Endothelial cell of umbilical vein (primary cell): ENCODE measurements at regions not wholly inside any gene's neighbourhood (a gene's known extent, or its start where the extent isn't known, plus 50 kb on each side); places are given as distances from the start of the nearest gene placed in this dataset.

ENCODE experiments used
- BruUV-seq: library from RNA; stranded (reverse); fragments of 400-500 nt; replicated peaks from 2 replicates; lab custom pipeline; 2021; lab: Mats Ljungman, UMichigan
- CTCF ChIA-PET: fragments of 300-600, 350-600 bp; sonication (Branson Sonifier 250); formaldehyde crosslinking; loops from one replicate; lab custom pipeline; 2021; ENCODE audit warnings: antibody characterized with exemption, inconsistent platforms; lab: Charles Lee
- POLR2A ChIA-PET: fragments of 300-600, 350-600 bp; sonication (Branson Sonifier 250); formaldehyde crosslinking; loops from one replicate; lab custom pipeline; 2021; ENCODE audit warnings: antibody characterized with exemption, inconsistent platforms; lab: Charles Lee
- DNase-seq: peaks from one replicate; pipeline ENCODE4 v3.0.0-alpha.2; 2011; ENCODE audit warnings: low read depth, low spot score
- FAIRE-seq: peaks from 2 replicates; lab custom pipeline; 2011; peaks lifted over from hg19 to GRCh38; lab: Jason Lieb, UNC
- H2AFZ ChIP-seq: 2 replicates; pipeline ENCODE4 v1.6.0; 2012; ENCODE audit warnings: low read depth, low read length, control low read depth, inconsistent platforms
- H3K27ac ChIP-seq: 2 replicates; pipeline ENCODE4 v1.5.1; 2011; ENCODE audit warnings: low read depth, mild to moderate bottlenecking, control low read depth, low read length, moderate library complexity; ENCODE audit not compliant: insufficient read depth
- H3K27me3 ChIP-seq, 2 experiments: 2 replicates each; pipeline versions ENCODE4 v1.6.0 to v1.6.1; 2011; ENCODE audit warnings: low read length in 2 of 2, mixed read lengths in 1 of 2; ENCODE audit not compliant: control insufficient read depth in 2 of 2, insufficient read depth in 2 of 2
- H3K36me3 ChIP-seq, 2 experiments: 2 replicates in 1 of 2; 3 replicates in 1 of 2; pipeline ENCODE4 v1.5.1; 2011; ENCODE audit warnings: low read length in 2 of 2, mild to moderate bottlenecking in 1 of 2, moderate library complexity in 1 of 2; ENCODE audit not compliant: control insufficient read depth in 2 of 2, insufficient read depth in 2 of 2; ENCODE audit errors: extremely low read depth in 1 of 2
- H3K4me1 ChIP-seq: 3 replicates; pipeline ENCODE4 v1.5.1; 2011; ENCODE audit warnings: mild to moderate bottlenecking, low read length; ENCODE audit not compliant: control insufficient read depth, insufficient read depth; ENCODE audit errors: extremely low read depth
- H3K4me2 ChIP-seq: 2 replicates; pipeline ENCODE4 v1.6.1; 2011; ENCODE audit warnings: low read length, control low read depth, mixed read lengths; ENCODE audit not compliant: insufficient read depth
- H3K4me3 ChIP-seq, 3 experiments: fragments of 200-600 bp in 1 of 3; sonication (generic), shearing (Covaris generic) in 1 of 3; replicated peaks in 1 of 3; 2 replicates each; pipeline ENCODE4 v1.5.1; 2011 to 2016; ENCODE audit warnings: control low read depth in 3 of 3, low read length in 3 of 3, mild to moderate bottlenecking in 2 of 3, inconsistent platforms in 1 of 3, low read depth in 1 of 3, moderate library complexity in 1 of 3; ENCODE audit not compliant: insufficient read depth in 1 of 3
- H3K79me2 ChIP-seq: 2 replicates; pipeline ENCODE4 v1.6.0; 2012; ENCODE audit warnings: low read length, inconsistent platforms; ENCODE audit not compliant: control insufficient read depth, insufficient read depth
- H3K9ac ChIP-seq: replicated peaks from 2 replicates; pipeline ENCODE3; 2011; ENCODE audit warnings: low read length, control low read depth; ENCODE audit not compliant: insufficient read depth; ENCODE audit errors: extremely low read depth
- H3K9me1 ChIP-seq: replicated peaks from 3 replicates; pipeline ENCODE4 v1.6.0; 2011; ENCODE audit warnings: mild to moderate bottlenecking, low read length; ENCODE audit not compliant: control insufficient read depth, insufficient read depth; ENCODE audit errors: extremely low read depth
- H3K9me3 ChIP-seq: replicated peaks from 2 replicates; pipeline ENCODE4 v1.5.1; 2012; ENCODE audit warnings: low read length, inconsistent platforms; ENCODE audit not compliant: control insufficient read depth, insufficient read depth
- H4K20me1 ChIP-seq: replicated peaks from 2 replicates; pipeline ENCODE3; 2011; ENCODE audit warnings: mild to moderate bottlenecking, low read length; ENCODE audit not compliant: control insufficient read depth, insufficient read depth; ENCODE audit errors: extremely low read depth
- FOS ChIP-seq: IDR thresholded peaks from 2 replicates; pipeline ENCODE4 v1.6.1; 2011; ENCODE audit warnings: mild to moderate bottlenecking, low read length, moderate library complexity, borderline replicate concordance; ENCODE audit not compliant: insufficient read depth
- JUN ChIP-seq: IDR thresholded peaks from 2 replicates; pipeline ENCODE4 v1.6.1; 2011; ENCODE audit warnings: borderline replicate concordance, low read depth; ENCODE audit not compliant: insufficient read length, insufficient read depth
- MYC ChIP-seq: IDR thresholded peaks from one replicate; pipeline ENCODE4 v1.6.1; 2011; ENCODE audit warnings: mild to moderate bottlenecking, low read depth, low read length
- POLR2A ChIP-seq: IDR thresholded peaks from 2 replicates; pipeline ENCODE4 v1.6.1; 2012; ENCODE audit warnings: low read depth, mild to moderate bottlenecking, control low read depth, low read length
- POLR2AphosphoS5 ChIP-seq: IDR thresholded peaks from 2 replicates; pipeline ENCODE4 v1.6.1; 2012; ENCODE audit warnings: low read depth, mild to moderate bottlenecking, control low read depth, low read length, moderate library complexity; ENCODE audit not compliant: insufficient read depth
- dilution Hi-C: fragments of 300-500 bp; cut with MboI; formaldehyde crosslinking; loops from one replicate; pipeline ENCODE4 v1.15.0; 2019; ENCODE audit warnings: low sequenced_read_pairs; ENCODE audit not compliant: extremely low pct_ligation_motif_present
- intact Hi-C: fragments of 100-400 bp; cut with micrococcal nuclease; formaldehyde crosslinking; loops from one replicate; pipeline ENCODE4 v1.10.0; 2022
- TF ChIP-seq, protein P1 (sequence below), 2 donors: IDR thresholded peaks; 1 replicate in 1 of 2; 2 replicates in 1 of 2; pipeline ENCODE4 v1.5.1; 2011; ENCODE audit warnings: low read length in 2 of 2, mild to moderate bottlenecking in 2 of 2, moderate library complexity in 2 of 2, control low read depth in 1 of 2, inconsistent platforms in 1 of 2, low read depth in 1 of 2; ENCODE audit not compliant: insufficient read depth in 1 of 2; ENCODE audit errors: extremely low read depth in 1 of 2

GRCh38 chr2:172361840-172362239 lies 65.5 kb upstream of the ITGA6 start:
- CTCF ChIA-PET, result interaction anchor here (0.7 kb wide), 1 partner anchor 20 kb away, joined by 4 read pairs; no protein-coding TSS in a partner anchor

DNA sequence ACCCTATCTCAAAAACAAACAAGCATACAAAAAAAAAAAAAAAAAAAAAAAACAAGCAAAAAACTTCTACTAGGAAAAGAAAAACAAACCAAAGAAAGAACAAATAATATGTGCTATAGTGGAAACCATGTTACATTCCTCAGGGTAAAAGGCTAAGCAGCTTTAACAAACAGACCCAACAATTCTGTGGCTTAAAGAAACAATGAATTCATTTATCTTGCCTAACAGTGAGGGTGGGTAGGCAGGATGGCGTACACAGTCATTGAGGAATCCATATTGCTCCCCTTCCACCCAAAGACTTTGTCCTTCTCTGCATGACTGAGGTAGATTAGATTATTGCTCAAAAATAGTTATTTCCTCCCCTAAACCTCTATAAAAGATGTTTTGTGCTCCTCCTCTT lies 63.1 kb upstream of the ITGA6 start:
- Histone ChIP-seq H3K4me3 (no peak overlapping the region), H3K27me3 (no peaks in the 10 kb centered on the region), H3K9me1 (no peaks in the 10 kb centered on the region), H2AFZ (no peak overlapping the region), H3K27ac (no peak overlapping the region), H3K9ac (no peak overlapping the region), H3K79me2 (no peaks in the 10 kb centered on the region), H3K9me3 (no peaks in the 10 kb centered on the region), H3K4me2 (no peak overlapping the region), H3K4me1 (no peaks in the 10 kb centered on the region), H3K36me3 (no peaks in the 10 kb centered on the region), H4K20me1 (no peaks in the 10 kb centered on the region)
- ChIA-PET POLR2A (no interaction called here), CTCF (interaction anchor here (0.8 kb wide), 1 partner anchor 17 kb away, joined by 3 read pairs; no protein-coding TSS in a partner anchor)
- DNase-seq, result no peak
- intact Hi-C loops, result no loop called here
- BruUV-seq, result no TSS peak
- FAIRE-seq, result no peak
- dilution Hi-C loops, result no loop called here
- TF ChIP-seq FOS (no peak), POLR2AphosphoS5 (no peak), JUN (no peak)
- TF ChIP-seq, protein P1, sequence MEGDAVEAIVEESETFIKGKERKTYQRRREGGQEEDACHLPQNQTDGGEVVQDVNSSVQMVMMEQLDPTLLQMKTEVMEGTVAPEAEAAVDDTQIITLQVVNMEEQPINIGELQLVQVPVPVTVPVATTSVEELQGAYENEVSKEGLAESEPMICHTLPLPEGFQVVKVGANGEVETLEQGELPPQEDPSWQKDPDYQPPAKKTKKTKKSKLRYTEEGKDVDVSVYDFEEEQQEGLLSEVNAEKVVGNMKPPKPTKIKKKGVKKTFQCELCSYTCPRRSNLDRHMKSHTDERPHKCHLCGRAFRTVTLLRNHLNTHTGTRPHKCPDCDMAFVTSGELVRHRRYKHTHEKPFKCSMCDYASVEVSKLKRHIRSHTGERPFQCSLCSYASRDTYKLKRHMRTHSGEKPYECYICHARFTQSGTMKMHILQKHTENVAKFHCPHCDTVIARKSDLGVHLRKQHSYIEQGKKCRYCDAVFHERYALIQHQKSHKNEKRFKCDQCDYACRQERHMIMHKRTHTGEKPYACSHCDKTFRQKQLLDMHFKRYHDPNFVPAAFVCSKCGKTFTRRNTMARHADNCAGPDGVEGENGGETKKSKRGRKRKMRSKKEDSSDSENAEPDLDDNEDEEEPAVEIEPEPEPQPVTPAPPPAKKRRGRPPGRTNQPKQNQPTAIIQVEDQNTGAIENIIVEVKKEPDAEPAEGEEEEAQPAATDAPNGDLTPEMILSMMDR (IDR thresholded peaks at IDR 0.05; ENCODE audit: extremely low read depth in 1 of 2, insufficient read depth in 1 of 2, low read depth in 1 of 2, low read length in 2 of 2), result no peak

More at GRCh38 chr2:172361840-172362239, 65.5 kb upstream of the ITGA6 start:
- Histone ChIP-seq H3K4me2 (no peak overlapping the region), H3K4me1 (no peaks in the 10 kb centered on the region), H3K27me3 (no peaks in the 10 kb centered on the region), H2AFZ (no peak overlapping the region), H3K9me3 (no peaks in the 10 kb centered on the region), H4K20me1 (no peaks in the 10 kb centered on the region), H3K9ac (no peak overlapping the region), H3K4me3 (no peak overlapping the region), H3K27ac (no peak overlapping the region), H3K79me2 (no peaks in the 10 kb centered on the region), H3K36me3 (no peaks in the 10 kb centered on the region), H3K9me1 (no peaks in the 10 kb centered on the region)
- POLR2A ChIA-PET, result no interaction called here
- DNase-seq, result no peak
- intact Hi-C loops (no loop called here), dilution Hi-C loops (no loop called here)
- no peak for FAIRE-seq
- TF ChIP-seq FOS (no peak), MYC (no peak), POLR2A (no peak), JUN (no peak)
- TF ChIP-seq, protein P1 (IDR thresholded peaks at IDR 0.05; ENCODE audit: extremely low read depth in 1 of 2, insufficient read depth in 1 of 2, low read depth in 1 of 2, low read length in 2 of 2), result no peak
- BruUV-seq, result no TSS peak
